A673 (cell line): ENCODE measurements at regions not wholly inside any gene's neighbourhood (a gene's known extent, or its start where the extent isn't known, plus 50 kb on each side); places are given as distances from the start of the nearest gene placed in this dataset.

ENCODE experiments used
- BruUV-seq: library from RNA; stranded (reverse); fragments of 400-500 nt; replicated peaks from 2 replicates; lab custom pipeline; 2021; lab: Mats Ljungman, UMichigan
- CTCF ChIA-PET: fragments of 300-600 bp; sonication (Branson Sonifier 250); formaldehyde crosslinking; loops from one replicate; lab custom pipeline; 2022; ENCODE audit warnings: antibody characterized with exemption; lab: Charles Lee
- POLR2A ChIA-PET: fragments of 300-600 bp; sonication (Branson Sonifier 250); formaldehyde crosslinking; loops from one replicate; lab custom pipeline; 2022; ENCODE audit warnings: antibody characterized with exemption; ENCODE audit not compliant: low non-redundant PET; lab: Charles Lee
- DNase-seq: peaks from one replicate; pipeline ENCODE4 v3.0.0-alpha.2; 2015; ENCODE audit warnings: low spot score
- H3K27ac ChIP-seq: fragments of 200-600 bp; sonication (generic); 2 replicates; pipeline ENCODE4 v1.5.1; 2016; ENCODE audit warnings: mixed run types, low read depth, mild to moderate bottlenecking, mixed read lengths, antibody characterized with exemption, low read length; ENCODE audit not compliant: poor library complexity, severe bottlenecking
- H3K27me3 ChIP-seq: fragments of 200-600 bp; sonication (generic); replicated peaks from 2 replicates; pipeline ENCODE4 v1.6.1; 2017; ENCODE audit warnings: mixed run types, low read depth, mild to moderate bottlenecking, mixed read lengths, antibody characterized with exemption, low read length; ENCODE audit not compliant: insufficient read depth, poor library complexity
- H3K36me3 ChIP-seq: fragments of 200-600 bp; sonication (generic); 2 replicates; pipeline ENCODE4 v1.6.1; 2016; ENCODE audit warnings: mixed run types, mild to moderate bottlenecking, mixed read lengths, antibody characterized with exemption, low read length; ENCODE audit not compliant: insufficient read depth, poor library complexity, severe bottlenecking
- H3K4me1 ChIP-seq: fragments of 200-600 bp; sonication (generic); 2 replicates; pipeline ENCODE4 v1.6.1; 2017; ENCODE audit warnings: mixed run types, mild to moderate bottlenecking, mixed read lengths, antibody characterized with exemption, low read length; ENCODE audit not compliant: insufficient read depth, poor library complexity, severe bottlenecking
- H3K4me3 ChIP-seq: fragments of 200-600 bp; sonication (generic); 2 replicates; pipeline ENCODE4 v1.5.1; 2016; ENCODE audit warnings: low read depth, mixed run types, mild to moderate bottlenecking, mixed read lengths, low read length; ENCODE audit not compliant: poor library complexity, severe bottlenecking
- H3K9me3 ChIP-seq: fragments of 200-600 bp; sonication (generic); 2 replicates; pipeline ENCODE4 v1.6.1; 2016; ENCODE audit warnings: mixed run types, low read depth, mild to moderate bottlenecking, mixed read lengths, antibody characterized with exemption, low read length; ENCODE audit not compliant: poor library complexity, severe bottlenecking
- CTCF ChIP-seq: fragments of 300-800, 200-600 bp; sonication (generic); conservative IDR thresholded peaks from 2 replicates; pipeline ENCODE4 v1.5.1; 2017; ENCODE audit warnings: low read depth, mild to moderate bottlenecking, antibody characterized with exemption, low read length, moderate library complexity, mixed read lengths
- EZH2 ChIP-seq: fragments of 200-600 bp; sonication (generic); IDR thresholded peaks from 2 replicates; pipeline ENCODE4 v1.6.1; 2017; ENCODE audit warnings: borderline replicate concordance, low read depth, mild to moderate bottlenecking, mixed read lengths, antibody characterized with exemption, low read length; ENCODE audit not compliant: poor library complexity, severe bottlenecking
- intact Hi-C: fragments of 100-400 bp; cut with micrococcal nuclease; formaldehyde crosslinking; loops from one replicate; pipeline ENCODE4 v1.10.0; 2022; ENCODE audit not compliant: unreplicated experiment

GRCh38 chr4:167606551-167606950 is 372.3 kb upstream of the SPOCK3 start:
- H3K27ac ChIP-seq: no peak overlapping the region
- no peak overlapping the region for H3K4me3 ChIP-seq
- no peaks in the 10 kb centered on the region for H3K4me1 ChIP-seq
- DNase-seq: no peak
- intact Hi-C loops: no loop called here
- TF ChIP-seq CTCF (no peak), EZH2 (no peak)
- H3K27me3 ChIP-seq: no peaks in the 10 kb centered on the region
- no peaks in the 10 kb centered on the region for H3K36me3 ChIP-seq
- ChIA-PET POLR2A (no interaction called here), CTCF (no interaction called here)
- H3K9me3 ChIP-seq: no peaks in the 10 kb centered on the region
- BruUV-seq: no TSS peak

- no TSS peak for BruUV-seq
Observed at GRCh38 chr4:167613381-167613780, 379.1 kb upstream of the SPOCK3 start.

GRCh38 chr4:167614866-167615265 is 380.6 kb upstream of the SPOCK3 start:
- ChIA-PET CTCF (no interaction called here), POLR2A (no interaction called here)
- TF ChIP-seq EZH2: no peak
- no peak for TF ChIP-seq CTCF
- no peak overlapping the region for H3K27ac ChIP-seq
- no peaks in the 10 kb centered on the region for H3K4me1 ChIP-seq
- no peaks in the 10 kb centered on the region for H3K27me3 ChIP-seq
- no peaks in the 10 kb centered on the region for H3K36me3 ChIP-seq
- H3K4me3 ChIP-seq: no peak overlapping the region
- H3K9me3 ChIP-seq: no peaks in the 10 kb centered on the region
- DNase-seq: no peak
- intact Hi-C loops: no loop called here
- no TSS peak for BruUV-seq

More at GRCh38 chr4:167613381-167613780, 379.1 kb upstream of the SPOCK3 start:
- Histone ChIP-seq H3K27me3 (no peaks in the 10 kb centered on the region), H3K4me3 (no peak overlapping the region), H3K27ac (no peak overlapping the region), H3K4me1 (no peaks in the 10 kb centered on the region), H3K36me3 (no peaks in the 10 kb centered on the region), H3K9me3 (no peaks in the 10 kb centered on the region)
- ChIA-PET POLR2A (no interaction called here), CTCF (interaction anchor here (0.6 kb wide), 1 partner anchor 593 kb away, joined by 3 read pairs; no protein-coding TSS in a partner anchor)
- TF ChIP-seq EZH2: no peak
- DNase-seq: no peak
- intact Hi-C loops: no loop called here

- Histone ChIP-seq H3K27ac (no peak overlapping the region), H3K36me3 (no peaks in the 10 kb centered on the region), H3K4me1 (no peaks in the 10 kb centered on the region), H3K27me3 (no peaks in the 10 kb centered on the region), H3K9me3 (no peaks in the 10 kb centered on the region), H3K4me3 (no peak overlapping the region)
- ChIA-PET POLR2A (no interaction called here), CTCF (no interaction called here)
- no peak for TF ChIP-seq CTCF
- TF ChIP-seq EZH2: no peak
- no TSS peak for BruUV-seq
- intact Hi-C loops: no loop called here
- no peak for DNase-seq
Observed at GRCh38 chr4:167616476-167616875, 382.2 kb upstream of the SPOCK3 start.
